Smooth muscle cell of the brain vasculature (primary cell): ENCODE measurements at regions not wholly inside any gene's neighbourhood (a gene's known extent, or its start where the extent isn't known, plus 50 kb on each side); places are given as distances from the start of the nearest gene placed in this dataset.

Experiments
- DNase-seq: peaks from one replicate; pipeline ENCODE4 v3.0.0-alpha.2; 2012; ENCODE audit warnings: low read depth, low spot score

GRCh38 chr7:136039577-136040345, 62.6 kb upstream of the MTPN start:
- DNase-seq, result no peak

- DNase-seq, result no peak
Measured at GRCh38 chr7:136036336-136036735, 59.2 kb upstream of the MTPN start.

GRCh38 chr7:136034132-136034531, 57.0 kb upstream of the MTPN start:
- DNase-seq, result no peak

- DNase-seq, result no peak
Measured at GRCh38 chr7:136033413-136034031, 56.4 kb upstream of the MTPN start.

- DNase-seq, result no peak
Measured at GRCh38 chr7:136030867-136031318, 53.7 kb upstream of the MTPN start.

GRCh38 chr7:136030330-136030729, 53.2 kb upstream of the MTPN start:
- no peak for DNase-seq

GRCh38 chr7:136027160-136027559, 50.0 kb upstream of the MTPN start:
- DNase-seq, result no peak
